ENCODE measurements at regions not wholly inside any gene's neighbourhood (a gene's known extent, or its start where the extent isn't known, plus 50 kb on each side); places are given as distances from the start of the nearest gene placed in this dataset.

GRCh38 chr3:127045435-127046045 lies 62.6 kb downstream of the PLXNA1 start:
- TF ChIP-seq CTCF (IDR thresholded peaks at IDR 0.05) (no peak), EZH2 (IDR thresholded peaks at IDR 0.05; ENCODE audit: borderline replicate concordance, insufficient read depth, low read depth, low read length, poor library complexity, severe bottlenecking) (no peak)
